ENCODE measurements at regions not wholly inside any gene's neighbourhood (a gene's known extent, or its start where the extent isn't known, plus 50 kb on each side); places are given as distances from the start of the nearest gene placed in this dataset.
"Not testable (repeated sequence)": the region's sequence is repeated elsewhere in the genome, so short reads cannot be mapped to it uniquely, and the experiment has no call there.

DNA sequence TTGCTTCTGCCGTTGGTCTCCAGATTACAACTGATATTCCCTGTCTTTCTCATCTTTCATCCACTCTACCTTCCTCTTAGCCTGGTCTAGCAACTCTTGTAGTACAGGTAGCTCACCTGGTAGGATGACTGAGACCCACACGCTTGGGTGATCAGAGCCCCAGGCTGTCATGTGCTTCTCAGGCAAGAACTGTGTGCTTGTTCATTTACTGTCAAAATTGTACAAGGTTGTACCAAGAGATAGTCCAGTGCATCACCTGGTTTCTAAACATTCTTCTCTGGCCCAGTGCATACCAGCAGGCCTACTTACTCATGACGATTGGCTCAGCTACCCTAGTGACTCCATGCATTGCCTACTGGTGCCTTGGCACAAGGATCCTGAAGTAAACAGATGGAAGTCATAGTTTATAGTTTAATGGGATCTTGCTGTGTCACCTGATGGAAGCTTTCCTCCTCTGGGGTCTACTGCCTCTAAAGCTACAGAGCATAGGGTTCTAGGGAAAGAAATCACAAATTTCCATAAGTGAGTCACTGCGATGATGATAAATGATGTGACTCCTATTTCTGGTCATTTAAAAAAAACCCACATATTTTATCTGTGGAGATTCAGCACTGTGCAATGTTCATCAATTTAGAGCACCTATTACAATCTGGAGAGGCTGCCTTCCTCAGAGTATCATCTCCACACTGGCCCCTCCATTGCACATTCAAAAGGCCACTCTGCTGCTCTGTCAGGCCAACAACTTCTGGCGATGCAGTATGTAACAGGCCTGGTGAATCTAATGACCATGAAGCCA, 481.8 kb upstream of the MEIS1 start:
- no peak for DNase-seq (ENCODE audit: low spot score)

DNA sequence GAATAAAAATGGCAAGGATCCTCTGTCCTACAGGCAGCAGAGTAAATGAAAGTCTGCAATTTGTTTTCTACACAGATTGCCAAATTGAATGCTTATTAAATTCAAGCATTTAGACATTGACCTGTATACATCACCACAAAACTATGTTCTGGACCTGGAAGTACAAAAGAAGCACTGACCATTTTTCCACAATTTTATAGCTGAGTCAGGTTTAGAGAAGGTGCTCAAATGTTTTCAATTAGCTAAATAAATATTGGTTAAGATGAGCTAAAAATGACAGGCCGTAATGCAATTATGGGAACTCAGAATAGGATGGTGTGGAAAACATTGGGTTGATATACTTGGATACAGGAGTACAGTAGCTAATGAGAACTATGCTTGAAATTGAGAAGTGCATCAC, 490.7 kb upstream of the MEIS1 start:
- no peak for DNase-seq (ENCODE audit: low spot score)

DNA sequence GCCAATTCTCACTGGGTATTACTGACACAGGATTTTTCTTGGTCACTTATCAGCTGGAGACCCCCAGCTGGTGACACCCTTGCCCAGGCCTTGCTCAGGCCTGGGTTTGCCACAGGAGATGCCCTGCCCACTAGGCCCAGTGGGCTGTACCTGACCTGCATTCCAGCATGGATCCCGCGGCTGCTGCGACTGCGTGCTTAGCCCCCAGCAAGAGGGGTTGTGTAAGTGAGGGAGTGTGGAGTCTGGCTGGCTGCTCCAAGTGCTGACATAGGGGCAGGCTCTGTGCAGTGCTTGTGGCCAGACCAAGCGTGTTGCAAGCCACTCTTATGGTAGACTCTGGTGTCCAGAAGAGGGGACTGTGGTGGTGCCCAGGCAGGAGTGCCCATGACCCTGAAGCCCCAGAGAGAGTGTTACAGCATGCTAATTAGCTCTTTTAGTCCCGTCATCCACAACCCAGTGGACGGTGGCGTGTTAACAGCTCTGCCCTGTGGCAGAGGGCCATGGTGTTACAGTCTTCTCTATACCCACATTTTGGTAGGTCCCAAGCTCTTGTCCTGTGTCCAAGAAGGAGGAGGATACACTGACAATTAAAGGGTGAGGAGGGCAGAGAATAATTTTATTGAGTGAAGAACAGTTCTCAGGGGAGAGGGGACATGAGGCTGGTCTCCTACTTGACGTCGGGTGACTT, 491.7 kb upstream of the MEIS1 start:
- DNase-seq (ENCODE audit: low spot score), result no peak

DNA sequence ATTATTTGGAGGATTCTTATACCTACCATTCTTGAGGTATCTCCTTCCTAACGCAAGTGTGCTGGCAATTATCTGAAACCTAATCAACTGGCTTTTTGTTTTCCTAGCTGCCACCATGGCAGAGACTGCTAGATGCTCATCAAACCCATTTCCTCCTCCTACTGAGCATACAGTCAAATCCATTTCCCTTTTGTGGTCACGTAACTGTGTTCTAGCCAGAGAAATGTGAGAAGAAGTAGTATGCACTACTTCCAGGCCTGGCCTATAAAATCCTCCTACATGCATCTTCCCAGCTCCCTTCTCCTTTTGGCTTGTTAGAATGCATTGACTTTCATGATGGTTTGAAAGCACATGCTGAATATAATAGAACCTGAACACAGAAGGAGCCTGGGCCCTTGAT, 494.1 kb upstream of the MEIS1 start:
- DNase-seq (ENCODE audit: low spot score), result no peak

DNA sequence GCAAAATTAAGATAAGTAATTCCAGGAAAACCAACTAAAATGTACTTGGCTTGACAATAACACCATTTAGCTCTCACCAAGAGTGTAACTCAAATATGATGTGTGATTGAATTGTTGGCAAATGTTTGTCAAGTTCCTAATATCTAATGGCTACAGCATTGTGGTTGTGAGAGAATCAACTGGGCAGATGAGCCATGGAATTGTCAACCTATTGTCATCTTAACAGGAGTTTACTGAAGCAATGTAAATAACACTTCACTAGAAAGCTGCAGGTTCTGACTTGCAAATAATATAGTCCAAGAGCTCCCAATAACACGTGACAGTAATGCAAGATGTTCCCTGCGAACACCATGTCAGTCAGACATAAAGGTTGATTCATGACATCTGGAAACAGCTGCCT, 495.2 kb upstream of the MEIS1 start:
- DNase-seq (ENCODE audit: low spot score), result no peak

DNA sequence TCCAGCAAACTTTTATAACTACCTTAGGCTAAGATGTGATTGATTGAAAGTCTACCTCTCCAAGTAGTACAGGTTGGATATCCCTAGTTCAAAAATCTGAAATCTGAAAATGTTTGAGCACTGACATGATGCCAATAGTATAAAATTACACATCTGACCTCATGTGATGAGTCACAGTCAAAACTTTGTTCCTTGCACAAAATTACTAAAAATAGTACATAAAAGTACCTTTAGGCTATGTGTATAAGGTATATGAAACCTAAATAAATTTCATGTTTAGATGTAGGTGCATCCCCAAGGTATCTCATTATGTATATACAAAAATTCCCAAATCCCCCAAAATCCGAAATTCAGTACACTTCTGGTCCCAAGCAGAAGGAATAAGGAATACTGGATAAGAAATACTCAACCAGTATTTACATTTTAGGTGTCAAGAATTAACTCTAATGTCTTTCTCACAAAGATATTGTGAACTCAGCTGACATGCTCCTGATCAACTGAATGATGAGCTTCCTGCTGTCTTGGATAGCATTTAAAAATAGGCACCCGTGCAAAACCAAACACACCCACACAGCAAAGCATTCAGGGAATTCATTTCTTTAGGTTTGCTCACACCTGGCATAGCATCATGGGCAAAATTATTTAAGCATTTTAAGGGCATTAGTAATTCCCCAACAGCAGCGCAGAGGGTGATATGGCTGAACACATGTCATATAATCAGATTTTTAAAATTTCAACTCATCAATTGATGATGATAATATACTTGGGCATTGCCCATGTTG, 497.4 kb upstream of the MEIS1 start:
- DNase-seq (ENCODE audit: low spot score), result no peak

DNA sequence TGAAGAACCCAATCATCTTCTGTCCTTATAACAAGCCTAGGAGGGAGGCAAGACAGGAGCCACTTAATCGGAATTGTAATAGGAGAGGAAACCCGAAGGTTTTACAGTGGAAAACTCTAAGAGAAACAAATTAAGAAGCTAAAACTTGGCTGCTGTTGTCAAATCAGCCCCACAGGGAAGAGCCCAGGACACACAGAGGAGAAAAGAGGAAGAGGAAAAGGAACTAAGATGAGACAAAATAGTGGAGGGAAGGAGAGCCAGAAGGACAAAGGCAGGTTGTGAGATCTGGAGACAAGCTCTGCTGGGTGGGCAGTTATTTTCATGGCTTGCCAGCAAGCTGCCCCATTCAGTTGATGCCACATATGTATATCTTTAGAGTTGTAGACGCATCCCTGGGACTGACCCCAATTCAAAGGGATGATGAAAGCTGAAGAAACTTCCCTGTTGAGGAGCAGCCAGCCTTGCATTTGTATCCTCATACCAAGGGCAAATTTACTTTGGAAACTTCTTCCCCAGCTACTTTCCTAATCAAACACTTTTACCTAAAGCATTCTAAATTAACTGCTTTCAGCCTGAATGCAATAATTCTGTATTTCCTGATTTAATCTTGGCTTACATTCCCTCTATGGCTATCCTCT, 499.8 kb upstream of the MEIS1 start:
- no peak for DNase-seq (ENCODE audit: low spot score)

DNA sequence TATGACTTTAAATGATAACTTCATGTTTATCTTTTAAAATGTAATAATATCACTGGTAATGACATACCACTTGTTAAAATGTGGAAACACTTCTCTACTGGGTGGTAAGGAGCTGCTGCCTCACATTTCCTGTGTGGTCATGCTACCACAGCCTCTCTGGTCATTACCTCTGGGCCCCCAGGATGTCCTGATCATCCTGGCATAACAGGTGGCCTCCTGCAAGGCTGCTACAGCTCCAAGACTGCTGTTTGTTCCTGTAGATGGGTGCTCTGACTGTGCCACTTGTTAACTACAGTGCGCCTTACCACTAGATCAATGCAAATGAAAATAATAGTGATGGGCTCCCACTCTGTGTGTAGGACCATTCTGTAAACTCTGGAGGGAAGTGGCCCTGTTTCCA, 500.2 kb upstream of the SPRED2 start:
- no peak for DNase-seq (ENCODE audit: low spot score)

DNA sequence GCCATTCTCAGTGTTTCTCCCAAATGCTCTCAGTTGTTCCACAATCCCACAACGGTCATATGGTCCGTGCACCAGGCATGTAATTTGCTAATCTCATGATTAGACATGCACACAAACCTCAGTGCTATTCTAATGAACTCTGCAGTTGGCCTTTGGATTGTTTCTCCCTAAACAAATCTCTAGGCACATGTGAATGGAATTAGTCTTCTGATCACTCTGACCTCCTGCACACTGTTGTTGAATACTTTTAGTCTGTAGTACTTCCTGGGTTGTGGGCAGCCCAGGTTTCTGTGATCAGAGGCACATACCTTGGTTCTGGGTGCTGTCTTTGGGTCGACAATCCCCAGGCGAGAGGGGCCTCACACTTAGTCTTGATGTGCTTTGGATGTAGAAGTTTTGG, 498.7 kb upstream of the SPRED2 start:
- DNase-seq (ENCODE audit: low spot score), result no peak

DNA sequence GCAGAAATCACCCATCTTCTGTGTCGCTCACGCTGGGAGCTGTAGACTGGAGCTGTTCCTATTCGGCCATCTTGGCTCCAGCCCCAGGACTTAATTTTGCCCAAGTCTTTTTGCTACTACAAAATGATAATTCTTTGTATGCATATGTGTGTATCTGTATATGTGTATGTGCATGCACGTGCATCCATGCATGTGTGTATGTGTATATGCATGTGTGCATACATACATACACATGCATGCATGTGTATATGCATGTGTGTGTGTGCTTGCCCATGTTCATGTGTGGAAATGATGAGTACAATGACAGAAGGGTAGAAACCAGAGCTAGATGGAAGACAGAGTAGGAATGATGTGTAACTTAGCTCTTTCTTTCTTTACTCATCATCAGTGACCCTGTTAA, 497.9 kb upstream of the SPRED2 start:
- DNase-seq (ENCODE audit: low spot score), result no peak

DNA sequence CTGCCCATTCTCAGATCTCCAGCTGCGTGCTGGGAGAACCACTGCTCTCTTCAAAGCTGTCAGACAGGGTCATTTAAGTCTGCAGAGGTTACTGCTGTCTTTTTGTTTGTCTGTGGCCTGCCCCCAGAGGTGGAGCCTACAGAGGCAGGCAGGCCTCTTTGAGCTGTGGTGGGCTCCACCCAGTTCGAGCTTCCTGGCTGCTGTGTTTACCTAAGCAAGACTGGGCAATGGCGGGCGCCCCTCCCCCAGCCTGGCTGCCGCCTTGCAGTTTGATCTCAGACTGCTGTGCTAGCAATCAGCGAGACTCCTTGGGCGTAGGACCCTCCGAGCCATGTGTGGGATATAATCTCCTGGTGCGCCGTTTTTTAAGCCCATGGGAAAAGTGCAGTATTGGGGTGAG, 497.3 kb upstream of the SPRED2 start:
- DNase-seq (ENCODE audit: low spot score), result not testable (repeated sequence)

DNA sequence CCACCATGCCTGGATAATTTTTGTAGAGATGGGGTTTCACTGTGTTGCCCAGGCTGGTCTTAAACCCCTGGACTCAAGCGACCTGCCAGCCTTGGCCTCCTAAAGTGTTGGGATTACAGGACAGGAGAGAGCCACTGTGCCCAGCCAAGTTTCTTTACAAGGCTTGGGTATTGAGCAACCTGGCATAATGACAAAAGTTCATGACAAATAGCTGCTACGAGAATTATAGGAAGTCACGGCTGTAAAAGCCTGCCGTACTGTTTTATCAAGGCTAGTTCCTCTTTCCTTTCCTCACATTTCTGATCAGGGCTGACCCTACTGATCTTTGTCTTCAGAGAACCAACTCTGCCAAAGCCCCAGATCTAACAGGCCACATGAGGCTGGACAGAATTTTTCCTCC, 490.4 kb upstream of the SPRED2 start:
- DNase-seq (ENCODE audit: low spot score), result no peak

DNA sequence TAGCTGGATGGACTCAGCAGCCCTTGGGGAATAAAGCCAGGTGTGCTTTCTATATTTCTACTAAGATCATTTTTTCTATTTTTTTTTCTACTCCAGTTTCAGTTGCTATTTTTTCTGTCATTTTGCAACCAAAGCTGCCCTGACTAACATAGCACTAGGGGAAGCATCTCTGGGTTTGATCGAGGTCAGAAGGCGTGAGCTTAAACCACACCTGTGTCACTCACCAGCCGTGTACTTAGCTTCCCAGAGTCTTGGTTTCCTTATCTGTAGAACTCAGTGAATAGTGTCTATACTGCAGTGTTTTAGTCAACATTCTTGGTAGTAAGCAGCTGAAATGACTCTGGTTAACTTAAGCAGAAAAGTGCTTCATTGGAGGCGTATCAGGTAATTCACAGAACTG, 489.6 kb upstream of the SPRED2 start:
- DNase-seq (ENCODE audit: low spot score), result no peak

DNA sequence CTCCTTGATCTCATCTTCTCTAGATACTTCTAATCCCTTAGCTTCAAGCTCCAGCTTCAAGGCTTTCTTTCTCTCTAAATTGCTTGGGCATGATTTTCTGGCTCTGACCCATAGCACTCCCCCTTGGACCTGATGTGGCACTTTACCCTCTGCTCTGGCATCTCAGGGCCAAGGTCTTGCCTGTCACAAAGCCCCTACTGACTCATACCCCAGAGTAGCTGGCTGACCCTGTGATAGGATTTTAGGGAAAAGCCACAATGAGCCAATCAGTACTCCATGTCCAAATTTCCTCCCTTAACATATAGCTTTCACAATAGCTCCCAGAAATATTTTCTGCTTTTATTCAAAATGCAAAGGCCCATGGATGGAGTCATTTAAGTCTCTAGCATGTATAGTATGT, 488.7 kb upstream of the SPRED2 start:
- DNase-seq (ENCODE audit: low spot score), result no peak

DNA sequence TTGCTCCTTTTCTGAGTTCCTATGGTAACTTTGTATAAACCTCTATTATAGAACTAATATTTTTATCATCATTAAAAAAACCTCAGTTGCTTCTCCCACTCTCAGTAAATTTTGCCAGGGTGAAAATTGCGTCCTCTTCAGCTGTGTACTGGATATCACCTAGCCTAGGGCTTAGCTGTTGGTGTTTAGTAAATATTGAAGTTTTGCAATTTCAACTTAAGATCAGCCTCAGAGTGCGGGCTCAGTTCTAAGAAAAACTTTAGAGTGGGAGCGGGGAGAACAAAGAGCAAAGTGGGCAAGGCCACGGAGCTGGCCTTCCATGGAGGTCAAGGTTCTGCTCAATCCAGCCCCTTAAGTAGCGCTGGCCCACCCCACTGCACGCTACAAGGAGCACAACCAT, 488.3 kb upstream of the SPRED2 start:
- DNase-seq (ENCODE audit: low spot score), result no peak

DNA sequence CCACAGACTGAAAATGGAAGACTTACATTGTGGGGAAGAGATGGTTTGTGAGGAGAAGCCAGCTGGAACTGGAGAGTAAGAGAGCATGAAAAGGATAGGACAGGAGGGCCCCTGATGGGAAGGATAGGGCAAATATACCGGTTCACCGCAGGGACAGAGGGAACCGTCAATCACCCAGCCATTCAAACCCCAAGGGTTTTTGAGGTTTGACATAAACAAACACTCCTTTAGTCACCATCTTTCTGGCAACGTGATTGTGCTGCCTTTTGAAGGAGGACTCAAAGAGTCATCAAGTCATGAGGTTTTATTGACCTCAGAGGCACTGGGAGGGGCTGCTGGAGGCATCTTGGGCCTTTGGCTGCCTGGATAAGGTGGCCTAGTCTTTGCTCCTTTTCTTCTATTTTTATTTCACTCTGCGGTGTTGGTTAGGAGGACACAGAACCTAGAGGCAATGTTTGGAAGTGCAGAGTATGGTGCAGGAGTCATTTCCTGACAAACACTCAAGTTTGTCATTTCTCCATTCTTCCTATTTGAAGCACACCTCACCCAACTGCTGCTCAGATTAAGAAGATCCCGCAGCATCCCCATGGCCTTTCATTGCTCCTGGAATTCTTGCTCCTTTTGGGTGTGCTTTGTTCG, 487.3 kb upstream of the SPRED2 start:
- DNase-seq (ENCODE audit: low spot score), result no peak

DNA sequence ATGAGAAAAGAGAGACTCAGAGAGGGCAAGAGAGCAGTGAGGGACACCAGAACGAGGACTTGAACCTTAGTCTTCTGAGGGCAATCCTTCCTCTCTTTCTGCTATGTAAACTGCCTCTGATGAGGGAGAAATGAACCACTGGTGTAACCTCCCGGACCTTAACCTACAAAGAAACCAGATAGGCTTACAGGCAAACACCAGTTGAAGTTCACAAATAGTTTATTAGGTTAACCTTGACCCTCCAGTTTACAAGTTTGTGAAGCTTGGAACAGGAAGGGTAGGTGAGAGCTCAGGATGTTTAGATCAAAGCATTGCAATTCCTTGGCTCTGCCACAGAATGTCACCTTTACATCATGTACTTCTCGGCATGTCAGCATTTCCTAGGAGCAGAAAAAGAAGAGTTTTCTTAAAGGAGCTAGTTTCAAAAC, 486.4 kb upstream of the SPRED2 start:
- no peak for DNase-seq (ENCODE audit: low spot score)

DNA sequence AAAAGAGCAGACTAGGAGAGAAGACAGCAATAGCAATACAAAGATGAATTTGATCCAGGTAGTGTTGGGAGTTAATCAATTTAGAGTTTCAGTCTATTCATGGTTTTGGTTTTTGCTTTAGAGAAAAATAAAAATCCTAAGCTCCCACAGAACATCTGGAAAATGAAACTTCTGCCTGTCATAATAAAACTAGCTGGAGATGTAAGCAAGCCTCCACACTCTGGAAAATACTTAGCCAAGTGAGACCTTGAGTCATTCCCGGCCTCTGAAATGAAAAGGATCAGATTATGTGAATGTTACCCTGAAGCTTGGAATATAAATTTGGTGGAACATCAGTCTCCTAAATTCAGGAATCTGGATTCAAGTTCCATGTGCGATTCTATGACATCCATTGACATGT, 485.6 kb upstream of the SPRED2 start:
- no peak for DNase-seq (ENCODE audit: low spot score)

DNA sequence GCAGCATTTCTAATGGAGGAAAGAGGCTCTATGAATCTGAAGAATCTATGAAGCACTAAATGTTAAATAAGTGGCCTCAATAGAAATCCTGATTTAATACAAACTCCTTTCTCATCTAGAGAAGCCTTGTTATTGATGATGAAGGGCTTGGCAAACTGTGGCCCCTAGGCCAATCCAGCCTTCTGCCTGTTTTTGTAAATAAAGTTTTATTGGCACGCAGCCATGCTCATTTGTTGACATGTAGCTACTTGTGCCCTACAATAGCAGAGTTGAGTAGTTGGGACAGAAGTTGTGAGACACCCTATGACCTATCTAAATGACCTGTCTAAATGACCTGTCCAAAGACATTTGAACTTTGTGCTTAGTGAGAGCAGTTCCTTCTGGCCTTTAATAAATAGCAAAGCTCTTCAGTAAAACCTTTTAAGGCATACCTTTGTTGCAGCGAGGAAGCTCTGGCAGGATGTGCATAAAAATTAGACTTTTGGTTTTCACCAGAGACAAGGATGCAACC, 484.4 kb upstream of the SPRED2 start:
- DNase-seq (ENCODE audit: low spot score), result no peak

DNA sequence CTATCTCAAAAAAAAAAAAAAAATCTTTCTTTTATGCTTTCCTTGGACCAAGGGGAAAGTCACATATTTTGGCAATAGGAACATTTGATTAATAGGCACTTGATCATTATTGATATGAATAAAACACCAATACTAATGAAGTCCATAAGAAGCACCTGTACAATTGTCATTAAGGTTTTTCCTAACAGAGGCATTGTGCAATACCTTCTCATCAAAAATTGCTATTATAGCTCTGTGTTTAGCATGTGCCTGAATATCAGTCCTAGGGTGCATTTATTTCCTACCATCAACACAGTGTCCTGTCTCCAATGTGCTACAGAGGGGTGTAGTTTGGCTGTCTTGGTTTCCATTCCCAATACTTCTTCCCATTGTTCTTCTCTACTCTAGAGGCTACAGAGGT, 483.8 kb upstream of the SPRED2 start:
- no peak for DNase-seq (ENCODE audit: low spot score)

DNA sequence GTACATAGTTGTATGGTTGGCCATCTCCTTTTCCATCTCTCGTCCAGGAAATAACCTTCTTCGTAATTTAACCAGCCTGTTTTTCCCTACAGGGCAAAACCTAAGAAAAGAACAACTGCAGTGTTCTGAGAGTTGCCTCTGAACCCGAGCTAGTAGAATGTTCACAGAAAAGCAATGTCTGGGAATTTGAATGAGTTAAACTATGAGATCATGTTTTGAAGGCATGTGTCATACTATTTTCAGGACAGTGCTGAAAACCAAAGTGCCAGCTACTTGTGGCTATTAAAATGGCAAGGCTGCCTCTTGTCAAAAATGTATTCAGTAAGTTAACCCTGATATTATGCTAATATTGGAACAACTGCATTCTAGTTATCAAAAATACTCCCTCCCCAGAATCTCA, 482.9 kb upstream of the SPRED2 start:
- DNase-seq (ENCODE audit: low spot score), result no peak

DNA sequence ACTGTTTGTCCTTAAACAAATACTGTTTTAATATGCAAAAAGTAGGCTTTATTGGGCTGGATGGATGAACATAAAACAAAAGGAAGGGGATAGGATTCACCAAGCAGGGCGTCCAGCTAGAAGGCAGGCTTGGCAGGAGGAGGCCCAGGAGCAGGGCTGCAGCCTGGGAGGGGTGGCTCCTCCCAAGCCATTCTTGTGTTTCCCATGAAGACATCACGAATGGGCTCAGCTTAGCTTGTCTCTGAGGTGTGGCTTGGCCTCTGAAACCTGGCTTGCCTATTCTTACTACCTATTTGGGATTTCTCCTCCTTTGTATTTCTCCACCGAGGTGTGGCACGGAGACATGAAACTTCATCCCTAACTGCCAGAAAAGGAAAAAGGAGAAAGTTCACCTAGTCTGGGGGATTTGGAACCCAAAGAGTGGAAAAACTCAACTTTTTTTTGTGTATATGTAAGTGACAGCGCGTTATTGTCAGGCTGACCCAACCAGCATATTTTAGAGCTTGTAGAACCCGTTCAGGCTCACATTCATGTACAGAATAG, 481.9 kb upstream of the SPRED2 start:
- DNase-seq (ENCODE audit: low spot score), result no peak
